GM21576 (cell line): ENCODE measurements at regions not wholly inside any gene's neighbourhood (a gene's known extent, or its start where the extent isn't known, plus 50 kb on each side); places are given as distances from the start of the nearest gene placed in this dataset.

Source experiments
- ATAC-seq: cut with Tn5 transposase; IDR thresholded peaks from one replicate; pipeline ENCODE4 v1.9.1; 2021; ENCODE audit warnings: mild to moderate bottlenecking, moderate library complexity; ENCODE audit not compliant: unreplicated experiment

DNA sequence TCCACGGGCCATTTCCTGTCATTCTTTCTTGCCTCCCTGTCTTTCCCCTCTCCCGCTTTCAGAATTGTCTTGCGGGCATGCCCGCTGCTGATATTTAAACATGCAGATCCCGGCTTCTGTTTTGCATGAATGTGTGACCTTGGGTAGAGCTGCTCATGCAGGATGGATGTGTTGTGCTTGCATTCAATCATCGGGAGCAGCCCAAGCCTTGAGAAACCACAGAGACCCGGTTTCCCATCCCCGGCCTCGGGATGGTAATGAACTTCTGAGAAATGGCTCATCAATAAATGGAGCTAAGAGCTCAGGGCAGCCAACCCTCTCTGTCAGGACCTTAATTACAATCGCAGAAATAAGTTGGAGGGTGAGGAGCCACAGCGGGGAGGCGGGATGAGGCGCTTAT, 303.7 kb upstream of the TNRC6C start:
- ATAC-seq, result no peak

DNA sequence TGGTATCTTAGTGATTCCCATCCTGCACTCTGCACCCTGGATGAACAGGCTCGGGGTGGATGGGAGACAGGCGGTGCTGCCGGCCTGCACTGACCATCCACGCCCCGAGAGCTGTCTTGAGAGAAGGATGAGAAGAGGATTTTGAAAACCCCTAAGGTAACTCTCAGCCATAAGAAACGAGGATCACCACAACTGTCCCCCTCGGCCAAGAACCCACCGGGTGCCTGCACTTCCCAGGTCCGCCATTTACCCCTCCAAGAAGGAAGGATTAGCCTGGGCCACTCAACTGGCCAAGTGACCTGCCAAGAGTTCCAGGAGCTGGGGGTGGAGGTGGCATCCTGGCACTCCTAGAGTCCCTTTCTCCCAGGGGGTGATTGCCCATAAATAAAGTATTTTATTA, 302.4 kb upstream of the TNRC6C start:
- ATAC-seq, result no peak

DNA sequence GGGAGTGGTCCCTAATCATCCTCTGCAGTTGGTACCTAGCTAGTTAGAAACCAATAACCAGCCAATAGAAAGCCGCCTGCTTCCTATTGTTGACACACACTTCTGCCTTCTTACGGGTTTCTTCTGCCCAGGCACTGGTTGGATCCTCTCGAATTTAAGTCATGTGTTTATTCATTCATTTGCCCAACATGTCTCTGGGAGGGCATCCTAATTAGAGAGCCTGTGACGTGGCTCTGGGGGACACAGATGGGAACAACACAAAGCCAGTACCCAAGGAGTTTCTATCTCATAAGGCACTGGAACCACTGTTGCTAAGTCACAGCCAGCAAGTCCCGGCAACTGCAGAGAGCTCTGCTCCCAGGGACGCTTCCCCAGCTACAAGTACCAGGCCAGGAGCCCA, 300.7 kb upstream of the TNRC6C start:
- no peak for ATAC-seq

DNA sequence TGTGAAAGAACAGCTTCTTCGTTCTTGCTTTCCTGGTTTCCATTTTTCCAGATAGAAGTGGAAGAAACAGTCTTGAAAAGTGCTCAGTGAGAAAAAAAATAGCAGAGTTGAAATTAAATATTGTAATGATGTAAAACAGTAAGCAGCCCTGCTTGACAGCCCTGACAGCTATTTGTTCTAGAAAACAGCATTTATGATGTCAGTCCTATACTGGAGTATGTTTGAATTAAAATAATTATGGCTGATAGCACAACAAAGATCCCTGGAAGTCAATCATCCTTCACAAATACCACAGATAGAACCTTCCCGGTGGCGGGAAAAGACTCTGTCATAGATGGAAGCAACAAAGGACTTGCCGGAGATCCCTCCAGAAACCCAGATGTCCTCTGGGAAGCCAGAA, 298.0 kb upstream of the TNRC6C start:
- ATAC-seq, result no peak

DNA sequence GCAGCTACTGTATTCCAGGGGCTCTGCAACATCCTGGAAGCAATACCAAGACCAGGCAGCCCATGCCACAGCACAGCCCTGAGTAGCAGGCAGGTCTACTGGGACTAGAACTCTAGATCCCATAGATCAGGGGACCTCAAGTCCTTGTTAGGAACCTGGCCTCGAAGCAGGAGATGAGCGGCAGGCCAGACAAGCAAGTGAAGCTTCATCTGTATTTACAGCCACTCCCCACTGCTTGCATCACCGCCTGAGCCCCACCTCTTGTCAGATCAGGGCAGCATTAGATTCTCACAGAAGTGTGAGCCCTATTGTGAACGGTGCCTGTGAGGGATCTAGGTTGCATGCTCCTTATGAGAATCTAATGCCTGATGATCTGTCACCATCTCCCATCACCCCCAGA, 295.7 kb upstream of the TNRC6C start:
- ATAC-seq, result no peak

DNA sequence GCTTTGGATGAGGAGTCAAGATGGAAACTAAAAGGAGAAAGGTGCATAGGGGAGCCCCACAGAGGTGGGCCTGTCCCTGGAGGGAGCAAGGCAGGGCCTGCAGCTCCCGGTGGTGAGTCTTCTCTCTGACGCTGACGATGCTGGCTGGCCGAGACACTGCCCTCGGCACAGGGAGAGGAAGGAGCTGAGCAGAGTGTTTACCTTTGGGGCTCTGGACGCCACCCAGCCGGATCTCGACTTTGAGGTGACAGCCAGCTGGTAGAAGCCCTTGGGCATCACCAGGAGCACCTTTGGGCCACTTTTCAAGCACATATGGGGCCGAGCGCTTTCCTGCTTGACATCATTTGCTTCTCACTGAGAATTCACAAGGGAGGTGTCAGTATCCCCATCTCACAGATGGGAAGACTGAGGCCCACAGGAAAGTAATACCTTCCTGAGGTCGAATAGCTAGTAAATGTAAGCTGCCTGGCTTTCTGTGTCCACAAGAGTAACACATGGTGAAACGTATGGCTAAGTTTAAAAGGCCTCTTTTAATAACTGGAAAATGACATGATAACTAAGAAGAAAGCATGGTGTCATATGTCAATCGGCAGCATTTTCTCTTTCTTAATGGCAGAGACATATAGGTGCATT, 294.3 kb upstream of the TNRC6C start:
- ATAC-seq, result no peak

DNA sequence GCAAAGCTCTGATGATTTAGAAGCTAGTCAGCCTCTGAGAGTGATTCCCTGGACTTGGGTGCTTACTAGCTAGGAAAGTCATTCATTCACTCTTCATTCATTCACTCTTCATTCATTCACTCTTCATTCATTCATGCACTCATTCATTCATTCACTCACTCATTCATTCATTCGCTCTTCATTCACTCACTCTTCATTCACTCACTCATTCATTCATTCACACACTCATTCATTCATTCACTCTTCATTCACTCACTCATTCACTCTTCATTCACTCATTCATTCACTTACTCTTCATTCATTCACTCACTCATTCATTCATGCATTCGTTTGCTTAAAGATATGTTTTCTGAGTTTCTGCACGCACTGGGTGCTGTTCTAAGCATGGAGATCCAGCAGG, 292.7 kb upstream of the TNRC6C start:
- no peak for ATAC-seq

DNA sequence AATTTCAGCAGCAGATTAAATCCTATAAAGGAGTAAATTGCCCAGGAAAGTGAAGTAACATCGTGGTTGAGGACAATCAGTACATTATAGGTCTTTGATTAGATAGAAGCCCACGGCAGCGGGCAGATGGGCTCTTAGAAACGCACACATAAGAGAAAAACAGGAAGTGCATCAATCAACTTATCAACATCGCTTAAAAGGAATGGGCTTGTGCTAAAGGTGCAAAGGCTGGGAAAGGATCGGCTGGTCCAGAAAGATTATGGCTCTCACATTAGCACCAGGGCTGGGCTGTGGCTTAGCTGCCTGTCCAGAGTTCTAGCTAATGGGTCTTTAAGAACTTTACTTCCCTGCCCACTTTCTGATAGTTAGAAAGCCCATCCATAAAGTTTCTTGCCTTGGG, 292.0 kb upstream of the TNRC6C start:
- ATAC-seq, result no peak

DNA sequence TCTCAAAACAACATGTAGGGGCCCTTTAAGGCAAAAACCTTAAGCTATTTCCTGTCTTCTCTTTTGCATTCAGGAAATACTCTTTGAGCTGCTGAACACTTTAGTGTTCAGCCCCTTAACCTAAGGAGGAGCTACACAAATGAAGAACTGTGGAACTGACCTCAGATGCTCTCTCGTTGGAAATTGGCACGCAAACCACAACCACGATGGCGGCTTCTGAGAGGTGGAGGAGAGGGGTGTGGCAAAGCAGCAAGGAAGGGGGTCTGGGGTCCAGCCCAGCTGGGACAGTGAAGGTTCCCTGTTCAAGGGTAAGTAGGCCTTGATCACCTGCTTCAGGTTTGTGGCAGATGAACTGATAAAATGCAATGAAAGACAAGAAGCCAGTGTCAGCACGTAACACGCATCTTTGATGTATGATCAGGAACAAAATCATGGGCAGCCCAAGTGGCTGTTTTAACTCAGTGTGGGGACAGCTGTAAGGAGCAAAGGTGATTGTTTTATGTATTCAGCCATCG, 291.6 kb upstream of the TNRC6C start:
- no peak for ATAC-seq

DNA sequence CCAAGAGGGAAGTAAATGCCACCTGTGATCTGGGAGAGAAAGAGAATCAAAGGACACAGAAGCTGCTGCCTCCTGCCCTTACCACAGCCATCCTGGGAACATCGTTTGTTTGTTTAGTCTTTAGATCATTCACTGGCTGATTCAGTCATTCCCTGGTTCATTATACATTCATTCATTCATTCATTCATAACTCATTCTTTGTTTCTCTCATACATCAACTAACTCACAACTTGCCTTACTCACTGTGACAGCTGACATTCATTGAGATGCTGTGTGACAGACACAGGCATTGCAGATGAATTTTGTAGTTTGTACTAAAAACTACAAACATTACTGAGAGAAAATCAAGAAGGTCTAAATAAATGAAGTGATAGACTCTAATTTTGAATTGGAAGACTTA, 291.0 kb upstream of the TNRC6C start:
- no peak for ATAC-seq

DNA sequence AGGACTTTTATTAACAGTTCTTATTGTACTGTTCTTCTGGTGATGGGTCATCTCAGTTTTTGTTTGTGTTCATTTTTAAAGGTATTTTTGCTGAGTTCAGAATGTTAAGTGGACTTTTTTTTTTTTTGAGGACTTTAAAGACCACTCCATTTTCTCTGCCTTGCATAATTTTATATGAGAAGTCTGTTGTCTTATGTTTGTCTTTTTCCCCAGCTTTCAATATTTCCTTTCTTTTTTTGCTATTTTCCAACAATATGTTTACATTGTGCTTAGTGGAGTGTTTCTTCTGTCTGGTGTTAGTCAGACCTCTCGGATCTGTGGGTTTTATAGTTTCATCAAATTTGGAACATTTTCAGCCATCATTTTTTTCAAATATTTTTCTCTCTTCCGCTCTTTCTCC, 290.0 kb upstream of the TNRC6C start:
- ATAC-seq, result no peak

DNA sequence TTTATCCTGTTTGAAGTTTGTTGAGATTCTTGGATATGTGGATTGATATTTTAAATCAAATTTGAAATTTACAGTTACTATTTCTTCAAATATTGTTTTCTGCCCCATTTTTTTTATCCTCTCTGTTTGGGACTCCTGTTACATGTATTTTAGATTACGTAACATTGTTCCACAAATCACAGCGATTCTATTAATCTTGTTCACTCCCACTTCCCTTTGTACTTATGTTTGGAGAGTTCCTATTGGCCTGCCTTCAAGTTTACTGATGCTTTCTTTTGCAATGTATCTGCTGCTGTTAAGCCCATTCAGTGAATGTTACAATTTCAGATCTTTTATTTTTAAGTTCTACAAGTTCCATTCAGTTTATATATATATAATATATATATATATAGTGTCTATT, 288.3 kb upstream of the TNRC6C start:
- no peak for ATAC-seq

DNA sequence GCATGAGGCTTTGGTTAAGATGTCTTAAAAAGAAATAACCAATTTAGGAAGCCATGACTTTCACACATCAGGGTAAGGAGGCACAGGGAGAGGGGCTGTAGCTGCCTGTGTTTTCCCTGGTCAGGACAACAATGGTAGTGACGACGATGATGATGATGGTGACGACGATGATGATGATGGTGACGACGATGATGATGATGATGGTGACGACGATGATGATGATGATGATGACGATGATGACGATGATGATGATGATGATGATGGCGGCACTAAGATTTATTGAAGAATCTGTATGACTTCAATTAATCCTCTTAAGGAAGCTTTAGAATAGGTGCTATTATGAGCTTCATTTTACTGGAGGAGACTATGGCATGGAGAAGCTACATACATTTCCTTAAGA, 284.1 kb upstream of the TNRC6C start:
- no peak for ATAC-seq

DNA sequence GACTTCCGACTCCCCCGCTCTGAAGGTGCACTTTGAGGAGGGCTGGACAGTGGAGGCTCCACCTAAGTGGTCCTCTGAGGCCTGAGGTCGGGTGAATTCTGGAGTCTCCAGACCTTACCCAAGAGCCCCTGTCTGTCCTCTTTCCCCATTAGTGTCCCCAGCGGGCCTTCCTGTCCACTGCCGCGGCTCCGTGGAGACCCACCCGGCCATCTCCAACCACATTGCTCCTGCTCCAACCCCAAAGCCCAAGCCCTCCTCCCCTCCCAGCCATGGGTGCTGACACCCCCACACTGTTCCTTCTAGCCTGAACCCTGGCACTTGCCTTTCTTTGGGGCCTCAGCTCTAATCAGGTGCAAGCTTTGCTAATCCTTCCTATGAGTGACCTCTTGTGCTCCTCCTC, 283.1 kb upstream of the TNRC6C start:
- ATAC-seq, result no peak

DNA sequence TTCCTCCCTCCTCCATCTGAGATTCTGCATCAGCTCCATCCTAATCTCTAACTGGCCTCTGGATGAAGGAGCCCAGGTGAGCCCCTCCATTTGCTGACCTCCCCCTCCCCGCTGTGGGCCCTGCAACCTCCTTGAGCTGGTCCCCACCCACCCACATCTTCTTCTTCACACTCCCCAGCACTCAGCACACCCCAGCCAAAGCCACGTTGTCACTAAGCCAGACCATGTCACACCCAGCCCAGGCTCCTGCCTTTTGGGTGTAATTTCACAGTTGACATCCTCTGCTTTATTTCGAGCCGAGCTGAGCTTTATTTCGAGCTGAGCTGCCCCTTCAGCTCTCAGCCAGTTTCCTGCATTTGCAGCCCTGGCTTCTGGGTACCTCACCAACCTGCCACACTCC, 282.7 kb upstream of the TNRC6C start:
- no peak for ATAC-seq

DNA sequence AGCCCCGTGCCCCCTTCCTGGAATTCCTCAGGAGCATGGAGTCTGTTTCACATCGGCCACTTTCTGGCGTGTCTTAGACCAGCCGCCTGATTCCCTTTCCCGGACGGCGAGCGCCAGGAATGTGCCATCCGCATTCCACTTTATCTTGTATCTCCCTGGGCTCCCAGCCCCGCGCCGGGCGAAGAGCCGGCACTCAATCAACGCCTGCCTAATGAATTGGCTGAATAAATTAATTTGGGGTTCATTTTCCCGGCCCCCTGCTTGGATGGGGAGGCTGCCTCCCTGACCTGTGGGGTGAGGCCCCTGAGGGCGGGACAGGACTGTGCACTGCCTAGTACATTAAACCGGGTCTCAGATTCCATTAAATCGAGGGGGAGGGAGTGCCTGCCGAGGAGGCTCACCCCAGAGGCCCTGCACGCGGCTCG, 282.3 kb upstream of the TNRC6C start:
- no peak for ATAC-seq

DNA sequence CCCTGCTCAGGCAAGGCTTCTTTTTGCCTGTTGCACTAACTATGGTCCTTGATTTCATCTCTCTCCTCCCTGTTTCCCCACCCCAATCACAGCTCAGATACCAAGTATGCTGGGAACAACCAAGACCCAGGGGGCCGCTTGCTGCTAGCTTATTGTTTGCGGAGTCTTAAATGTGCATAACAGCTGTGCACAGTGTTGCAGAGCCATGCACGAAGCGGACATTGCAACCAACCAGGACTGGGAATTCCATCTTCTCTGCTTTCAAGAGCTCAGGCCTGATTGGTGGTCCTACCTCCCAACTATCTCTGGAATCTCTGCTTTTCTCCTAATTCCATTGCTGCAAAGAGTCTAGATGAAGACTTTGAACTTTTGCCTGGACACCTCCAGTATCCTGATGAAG, 281.3 kb upstream of the TNRC6C start:
- no peak for ATAC-seq

DNA sequence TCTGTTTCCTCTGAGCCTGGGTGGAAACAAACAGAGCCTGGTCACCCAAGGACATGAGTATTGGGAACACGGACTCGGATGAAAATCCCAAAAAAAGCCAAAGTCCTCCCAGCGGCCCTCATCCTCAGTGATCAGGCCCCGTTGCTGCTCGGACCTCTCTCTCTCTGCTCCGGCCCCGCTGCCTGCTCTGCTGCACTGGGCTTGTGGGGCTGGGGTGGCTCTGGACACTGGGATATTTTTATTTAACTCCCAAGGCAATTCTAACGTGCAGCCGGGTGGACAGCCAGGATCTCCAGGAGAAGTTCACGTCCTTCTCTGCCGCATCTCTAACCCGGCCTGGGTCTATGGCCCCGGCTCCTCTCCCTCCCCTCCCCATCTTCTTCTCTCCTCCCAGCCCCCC, 280.9 kb upstream of the TNRC6C start:
- ATAC-seq, result no peak

DNA sequence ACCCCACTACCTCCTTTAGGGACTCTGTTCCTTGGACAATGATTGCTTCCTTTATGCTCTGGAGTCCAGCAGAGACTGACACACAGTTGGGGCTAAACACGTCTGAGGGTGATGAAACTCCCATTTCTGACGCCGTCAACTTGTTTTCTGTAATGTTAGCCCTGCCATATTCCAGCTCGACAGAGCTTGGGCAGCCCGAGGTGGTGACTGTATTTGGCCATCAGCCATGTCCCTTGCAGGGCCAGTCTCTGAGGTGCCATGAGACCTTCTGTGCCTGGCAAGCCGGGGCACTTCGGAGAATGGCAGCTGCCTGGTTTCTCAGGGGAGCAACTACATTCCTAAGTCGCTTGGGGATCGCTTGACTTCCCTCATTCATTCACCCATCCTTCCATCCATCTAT, 278.9 kb upstream of the TNRC6C start:
- ATAC-seq, result no peak

DNA sequence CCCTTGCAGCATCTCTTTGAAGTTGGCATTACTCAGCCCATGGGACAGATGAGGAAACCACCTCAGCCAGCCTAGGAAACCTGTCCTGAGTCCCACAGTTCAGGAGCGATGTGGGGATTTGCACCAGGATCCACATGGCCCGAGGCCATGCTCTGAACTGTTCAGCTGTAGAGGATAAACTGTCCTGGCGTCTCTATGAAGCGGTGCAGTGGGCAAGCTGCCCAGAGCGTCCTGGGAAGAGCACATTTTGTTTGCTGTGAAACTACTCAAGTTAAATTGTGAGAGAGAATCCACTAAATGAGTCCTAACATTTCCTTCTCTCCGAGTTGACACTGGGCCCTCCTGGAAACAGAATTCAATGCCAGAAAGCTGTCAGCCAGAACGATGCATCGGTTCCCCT, 276.6 kb upstream of the TNRC6C start:
- no peak for ATAC-seq

DNA sequence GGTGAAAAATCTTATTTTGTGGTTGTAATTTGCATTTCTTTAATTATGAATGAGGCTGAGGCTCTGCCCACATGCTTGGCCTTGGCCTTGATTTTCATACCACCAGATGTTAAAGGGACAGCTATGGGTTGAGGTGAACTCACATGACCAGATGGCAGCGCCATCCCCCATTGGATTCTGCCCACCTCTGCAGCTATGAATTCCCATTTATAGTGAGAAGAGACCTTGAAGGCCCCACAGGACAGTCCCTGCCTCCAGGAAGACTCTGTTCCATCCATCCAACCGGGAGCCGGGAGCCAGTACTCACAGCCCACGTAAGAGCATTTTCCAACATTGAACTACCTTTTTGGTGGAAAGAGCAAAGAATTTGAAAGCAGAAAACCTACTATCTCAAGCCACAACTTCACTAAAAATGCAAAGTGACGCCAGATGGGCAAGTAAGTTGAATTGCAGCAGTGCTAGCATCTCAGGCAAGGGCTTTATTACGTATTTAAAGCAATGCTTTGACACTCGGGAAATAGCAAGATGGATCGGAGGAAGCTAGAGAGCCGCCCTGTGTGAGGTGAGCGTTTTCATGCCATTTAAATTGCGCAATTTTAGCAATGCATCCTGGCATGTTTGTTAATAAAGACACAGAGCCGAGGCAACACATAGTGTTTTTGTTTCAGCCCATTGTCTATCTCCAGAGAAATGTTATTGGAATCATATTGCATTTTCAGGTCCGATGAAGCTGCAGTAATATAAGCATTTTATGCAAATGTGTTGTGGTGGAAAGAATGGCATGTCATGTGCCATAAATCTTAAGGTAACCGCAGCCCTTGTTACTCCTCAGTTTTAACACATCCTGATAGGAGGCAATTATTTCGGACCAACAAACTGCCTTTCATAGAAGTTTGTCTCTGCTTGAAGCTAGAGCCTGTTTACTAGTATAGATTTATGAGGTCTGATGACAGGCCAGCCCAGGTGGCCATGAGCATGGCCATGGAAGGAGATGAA, 273.4 kb upstream of the TNRC6C start:
- no peak for ATAC-seq

DNA sequence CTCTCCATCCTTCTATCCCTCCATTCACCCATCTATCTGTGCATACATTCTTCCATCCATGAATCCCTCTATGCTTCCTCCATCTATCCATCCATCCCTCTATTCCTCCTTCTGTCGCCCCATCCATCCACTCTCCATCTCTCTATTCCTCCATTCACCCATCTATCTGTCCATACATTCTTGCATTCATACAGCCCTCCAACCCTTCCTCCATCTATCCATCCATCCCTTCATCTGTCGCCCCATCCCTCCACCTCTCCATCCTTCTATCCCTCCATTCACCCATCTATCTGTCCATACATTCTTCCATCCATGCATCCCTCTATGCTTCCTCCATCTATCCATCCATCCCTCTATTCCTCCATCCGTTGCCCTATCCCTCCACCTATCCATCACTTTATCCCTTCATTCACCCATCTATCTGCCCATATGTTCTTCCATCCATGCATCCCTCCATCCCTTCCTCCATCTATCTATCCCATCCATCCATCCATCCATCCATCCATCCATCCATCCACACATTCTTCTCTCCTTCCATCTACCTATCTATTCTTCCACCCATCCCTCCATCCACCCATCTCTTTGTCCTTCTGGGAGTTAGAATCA, 272.5 kb upstream of the TNRC6C start:
- no peak for ATAC-seq
